DND-41 (cell line): ENCODE measurements at regions not wholly inside any gene's neighbourhood (a gene's known extent, or its start where the extent isn't known, plus 50 kb on each side); places are given as distances from the start of the nearest gene placed in this dataset.

ENCODE experiments used
- CTCF ChIP-seq: IDR thresholded peaks from 2 replicates; pipeline ENCODE4 v1.5.1; 2012; ENCODE audit warnings: borderline replicate concordance, low read length, moderate library complexity, mild to moderate bottlenecking; ENCODE audit not compliant: poor library complexity, severe bottlenecking; ENCODE audit errors: extremely low read depth
- EZH2 ChIP-seq: IDR thresholded peaks from 3 replicates; pipeline ENCODE4 v1.6.1; 2012; ENCODE audit warnings: borderline replicate concordance, low read depth, mild to moderate bottlenecking, moderate library complexity, low read length, inconsistent platforms; ENCODE audit not compliant: severe bottlenecking

- TF ChIP-seq CTCF (no peak), EZH2 (no peak)
Measured at GRCh38 chr2:2704428-2705090, 373.5 kb upstream of the MYT1L start.
